GM12875 (cell line): ENCODE measurements at regions not wholly inside any gene's neighbourhood (a gene's known extent, or its start where the extent isn't known, plus 50 kb on each side); places are given as distances from the start of the nearest gene placed in this dataset.

Experiments
- H3K4me3 ChIP-seq: one replicate; pipeline ENCODE4 v1.5.1; 2011; ENCODE audit warnings: low read depth, low read length, control low read depth
- CTCF ChIP-seq: IDR thresholded peaks from 2 replicates; pipeline ENCODE4 v1.5.1; 2011; ENCODE audit warnings: low read depth, mild to moderate bottlenecking, control low read depth, inconsistent platforms, low read length, moderate library complexity, borderline replicate concordance; ENCODE audit not compliant: insufficient read depth

- no peak overlapping the region for H3K4me3 ChIP-seq
- no peak for TF ChIP-seq CTCF
Observed at GRCh38 chr10:78512205-78512550, 478.5 kb downstream of the RPS24 start.

DNA sequence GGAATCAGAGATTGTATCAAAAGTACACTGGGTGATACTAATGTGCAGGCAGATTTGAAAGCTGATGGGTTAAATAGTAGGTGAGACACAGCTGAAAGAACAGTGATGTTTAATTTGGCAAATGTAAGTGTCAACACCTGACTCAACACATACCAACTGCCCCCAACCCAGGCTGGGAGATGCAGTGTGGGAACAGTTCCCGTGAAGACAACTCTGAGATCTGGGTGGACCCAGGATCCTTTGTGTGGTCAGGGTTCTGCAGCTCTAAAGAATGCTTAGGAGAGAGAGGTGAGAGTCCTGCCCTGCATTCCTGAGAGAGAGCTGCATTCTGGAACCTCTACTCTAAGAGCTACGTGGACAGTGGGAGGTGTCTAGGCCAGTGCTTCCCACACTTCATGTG lies 479.7 kb downstream of the RPS24 start:
- TF ChIP-seq CTCF: no peak

GRCh38 chr10:78513986-78514385 lies 480.3 kb downstream of the RPS24 start:
- H3K4me3 ChIP-seq: no peak overlapping the region
- no peak for TF ChIP-seq CTCF

More for the DNA sequence above, 479.7 kb downstream of the RPS24 start:
- no peak overlapping the region for H3K4me3 ChIP-seq

- TF ChIP-seq CTCF: no peak
- no peak overlapping the region for H3K4me3 ChIP-seq
Observed at GRCh38 chr10:78514459-78514858, 480.8 kb downstream of the RPS24 start.

DNA sequence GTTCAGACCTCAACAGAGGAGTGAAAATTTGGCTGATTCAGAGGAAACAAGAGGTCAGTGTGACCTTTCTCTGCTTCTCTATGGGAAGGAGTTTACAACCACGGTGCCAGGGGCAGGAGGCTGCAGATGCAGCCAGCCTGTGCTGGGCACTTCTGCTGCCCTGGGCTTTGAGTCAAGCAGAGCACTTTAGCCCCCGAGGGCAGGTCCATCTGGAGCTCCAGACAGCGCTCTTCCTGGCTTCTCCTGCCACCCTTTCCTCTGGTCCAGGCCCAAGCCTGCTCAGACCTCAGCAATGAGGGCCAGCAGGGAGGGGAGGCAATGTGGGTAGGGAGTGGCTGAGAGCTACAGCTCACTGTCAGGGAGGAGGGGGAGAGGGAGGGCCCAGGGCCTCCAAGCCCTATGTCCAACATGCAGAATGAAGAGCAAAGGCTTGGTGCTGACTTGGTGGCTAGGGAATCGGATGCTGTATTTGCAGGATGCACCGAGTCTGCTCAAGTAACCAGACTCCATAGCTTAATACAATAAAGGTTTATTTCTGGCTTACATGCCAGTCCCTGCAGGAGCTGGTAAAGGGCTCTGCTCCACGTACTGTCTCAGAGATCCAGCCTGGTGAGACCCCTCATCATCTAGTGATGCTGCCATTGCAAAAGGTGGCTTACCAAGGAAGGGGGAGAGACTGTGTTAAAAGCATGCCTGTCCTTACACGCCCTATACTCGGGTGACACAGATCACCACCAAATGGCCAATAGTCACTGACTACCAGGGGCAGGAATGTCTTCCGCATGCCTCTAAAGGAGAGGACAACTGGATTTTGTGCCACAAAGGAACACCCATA lies 481.6 kb downstream of the RPS24 start:
- TF ChIP-seq CTCF: no peak
- no peak overlapping the region for H3K4me3 ChIP-seq

- H3K4me3 ChIP-seq: no peak overlapping the region
- TF ChIP-seq CTCF: no peak
Observed at GRCh38 chr10:78515873-78516153, 482.1 kb downstream of the RPS24 start.

- no peak overlapping the region for H3K4me3 ChIP-seq
- TF ChIP-seq CTCF: no peak
Observed at GRCh38 chr10:78516236-78516635, 482.6 kb downstream of the RPS24 start.
